ENCODE measurements at regions not wholly inside any gene's neighbourhood (a gene's known extent, or its start where the extent isn't known, plus 50 kb on each side); places are given as distances from the start of the nearest gene placed in this dataset.

GRCh38 chr4:81874661-81875515, 403.2 kb upstream of the RASGEF1B start:
- Histone ChIP-seq H3K27ac (ENCODE audit: low read depth, low read length) (no peak overlapping the region), H3K27me3 (ENCODE audit: control insufficient read depth, insufficient read depth, low read length) (no peaks in the 10 kb centered on the region), H3K9me3 (ENCODE audit: control insufficient read depth, insufficient read depth, low read length) (peaks cover 6% of the 10 kb centered on the region; the same call in 1 of the 2 replicates), H3K4me3 (ENCODE audit: low read depth, low read length) (no peak overlapping the region)
- ChIA-PET CTCF (no interaction called here), POLR2A (no interaction called here)
- TF ChIP-seq, protein P1, sequence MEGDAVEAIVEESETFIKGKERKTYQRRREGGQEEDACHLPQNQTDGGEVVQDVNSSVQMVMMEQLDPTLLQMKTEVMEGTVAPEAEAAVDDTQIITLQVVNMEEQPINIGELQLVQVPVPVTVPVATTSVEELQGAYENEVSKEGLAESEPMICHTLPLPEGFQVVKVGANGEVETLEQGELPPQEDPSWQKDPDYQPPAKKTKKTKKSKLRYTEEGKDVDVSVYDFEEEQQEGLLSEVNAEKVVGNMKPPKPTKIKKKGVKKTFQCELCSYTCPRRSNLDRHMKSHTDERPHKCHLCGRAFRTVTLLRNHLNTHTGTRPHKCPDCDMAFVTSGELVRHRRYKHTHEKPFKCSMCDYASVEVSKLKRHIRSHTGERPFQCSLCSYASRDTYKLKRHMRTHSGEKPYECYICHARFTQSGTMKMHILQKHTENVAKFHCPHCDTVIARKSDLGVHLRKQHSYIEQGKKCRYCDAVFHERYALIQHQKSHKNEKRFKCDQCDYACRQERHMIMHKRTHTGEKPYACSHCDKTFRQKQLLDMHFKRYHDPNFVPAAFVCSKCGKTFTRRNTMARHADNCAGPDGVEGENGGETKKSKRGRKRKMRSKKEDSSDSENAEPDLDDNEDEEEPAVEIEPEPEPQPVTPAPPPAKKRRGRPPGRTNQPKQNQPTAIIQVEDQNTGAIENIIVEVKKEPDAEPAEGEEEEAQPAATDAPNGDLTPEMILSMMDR (IDR thresholded peaks at IDR 0.05; ENCODE audit: low read depth, low read length), result no peak
- DNase-seq (ENCODE audit: low read depth, low spot score), result no peak

DNA sequence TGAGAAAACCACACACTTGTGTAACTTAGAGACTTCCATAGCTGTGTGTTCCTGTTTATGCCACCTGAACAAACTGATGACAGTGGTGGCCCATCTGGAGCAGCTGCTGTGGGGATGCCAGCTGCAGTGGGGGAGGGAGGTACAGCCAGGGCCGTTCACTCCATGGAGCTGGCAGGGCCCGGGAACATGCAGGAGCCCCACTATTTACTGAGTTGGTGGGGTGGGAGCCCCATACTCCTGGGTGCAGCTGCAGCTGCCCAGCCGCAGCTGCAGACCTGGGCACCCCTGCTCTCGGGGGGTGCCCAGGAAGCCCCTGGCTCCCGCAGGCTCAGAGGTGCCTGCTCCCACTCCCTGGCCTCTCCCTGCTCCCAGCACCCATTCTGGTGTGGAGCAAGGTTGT, 398.6 kb upstream of the RASGEF1B start:
- ChIA-PET CTCF (no interaction called here), POLR2A (no interaction called here)

DNA sequence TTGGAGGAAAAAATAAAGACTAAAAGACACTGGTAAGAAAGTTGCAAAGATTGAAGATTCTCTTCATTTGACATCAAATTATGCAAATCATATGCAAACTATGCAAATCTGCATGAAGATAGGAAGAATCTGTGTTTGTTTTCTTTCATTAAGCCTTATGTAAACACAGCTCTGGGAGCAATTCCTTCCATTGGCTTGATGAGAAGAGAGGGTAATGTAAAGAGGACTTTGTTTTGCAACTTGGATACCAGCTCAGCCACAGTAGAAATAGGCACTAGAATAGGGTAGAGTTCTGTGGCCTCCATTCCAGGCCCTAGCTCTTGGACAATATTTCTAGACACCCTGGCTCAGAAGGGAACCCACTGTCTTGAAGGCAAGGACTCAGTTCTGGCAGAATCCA, 388.4 kb upstream of the RASGEF1B start:
- ChIA-PET CTCF (no interaction called here), POLR2A (no interaction called here)
- TF ChIP-seq, protein P1 (IDR thresholded peaks at IDR 0.05; ENCODE audit: low read depth, low read length), result no peak

More for the DNA sequence above, 398.6 kb upstream of the RASGEF1B start:
- TF ChIP-seq, protein P1 (IDR thresholded peaks at IDR 0.05; ENCODE audit: low read depth, low read length), result no peak
- H3K27ac ChIP-seq (ENCODE audit: low read depth, low read length), result no peak overlapping the region
- no peaks in the 10 kb centered on the region for H3K27me3 ChIP-seq (ENCODE audit: control insufficient read depth, insufficient read depth, low read length)
- H3K4me3 ChIP-seq (ENCODE audit: low read depth, low read length), result no peak overlapping the region
- DNase-seq (ENCODE audit: low read depth, low spot score), result no peak
- H3K9me3 ChIP-seq (ENCODE audit: control insufficient read depth, insufficient read depth, low read length), result peaks cover 6% of the 10 kb centered on the region; the same call in 1 of the 2 replicates

GRCh38 chr4:81854406-81854805, 382.7 kb upstream of the RASGEF1B start:
- no peak for DNase-seq (ENCODE audit: low read depth, low spot score)
- CTCF ChIA-PET, result no interaction called here
- POLR2A ChIA-PET, result no interaction called here

More for the DNA sequence above, 388.4 kb upstream of the RASGEF1B start:
- Histone ChIP-seq H3K27ac (ENCODE audit: low read depth, low read length) (no peak overlapping the region), H3K9me3 (ENCODE audit: control insufficient read depth, insufficient read depth, low read length) (no peaks in the 10 kb centered on the region), H3K4me3 (ENCODE audit: low read depth, low read length) (no peak overlapping the region), H3K27me3 (ENCODE audit: control insufficient read depth, insufficient read depth, low read length) (no peaks in the 10 kb centered on the region)
- no peak for DNase-seq (ENCODE audit: low read depth, low spot score)

More at GRCh38 chr4:81854406-81854805, 382.7 kb upstream of the RASGEF1B start:
- Histone ChIP-seq H3K9me3 (ENCODE audit: control insufficient read depth, insufficient read depth, low read length) (no peaks in the 10 kb centered on the region; the same call in 1 of the 2 replicates), H3K27ac (ENCODE audit: low read depth, low read length) (no peak overlapping the region), H3K27me3 (ENCODE audit: control insufficient read depth, insufficient read depth, low read length) (no peaks in the 10 kb centered on the region), H3K4me3 (ENCODE audit: low read depth, low read length) (no peak overlapping the region)
- TF ChIP-seq, protein P1 (IDR thresholded peaks at IDR 0.05; ENCODE audit: low read depth, low read length), result no peak
